ENCODE measurements at regions not wholly inside any gene's neighbourhood (a gene's known extent, or its start where the extent isn't known, plus 50 kb on each side); places are given as distances from the start of the nearest gene placed in this dataset.

- TF ChIP-seq, protein P1, sequence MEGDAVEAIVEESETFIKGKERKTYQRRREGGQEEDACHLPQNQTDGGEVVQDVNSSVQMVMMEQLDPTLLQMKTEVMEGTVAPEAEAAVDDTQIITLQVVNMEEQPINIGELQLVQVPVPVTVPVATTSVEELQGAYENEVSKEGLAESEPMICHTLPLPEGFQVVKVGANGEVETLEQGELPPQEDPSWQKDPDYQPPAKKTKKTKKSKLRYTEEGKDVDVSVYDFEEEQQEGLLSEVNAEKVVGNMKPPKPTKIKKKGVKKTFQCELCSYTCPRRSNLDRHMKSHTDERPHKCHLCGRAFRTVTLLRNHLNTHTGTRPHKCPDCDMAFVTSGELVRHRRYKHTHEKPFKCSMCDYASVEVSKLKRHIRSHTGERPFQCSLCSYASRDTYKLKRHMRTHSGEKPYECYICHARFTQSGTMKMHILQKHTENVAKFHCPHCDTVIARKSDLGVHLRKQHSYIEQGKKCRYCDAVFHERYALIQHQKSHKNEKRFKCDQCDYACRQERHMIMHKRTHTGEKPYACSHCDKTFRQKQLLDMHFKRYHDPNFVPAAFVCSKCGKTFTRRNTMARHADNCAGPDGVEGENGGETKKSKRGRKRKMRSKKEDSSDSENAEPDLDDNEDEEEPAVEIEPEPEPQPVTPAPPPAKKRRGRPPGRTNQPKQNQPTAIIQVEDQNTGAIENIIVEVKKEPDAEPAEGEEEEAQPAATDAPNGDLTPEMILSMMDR (IDR thresholded peaks at IDR 0.05): no peak
- TF ChIP-seq POLR2A (IDR thresholded peaks at IDR 0.05): no peak
Observed at GRCh38 chr14:96146131-96146771, 58.4 kb upstream of the BDKRB2 start.

All from right lobe of liver (tissue), 4 donors.